ENCODE measurements at regions not wholly inside any gene's neighbourhood (a gene's known extent, or its start where the extent isn't known, plus 50 kb on each side); places are given as distances from the start of the nearest gene placed in this dataset.
A peak's percentile ranks its signal among the peaks of the same experiment; 100 is the strongest.

DNA sequence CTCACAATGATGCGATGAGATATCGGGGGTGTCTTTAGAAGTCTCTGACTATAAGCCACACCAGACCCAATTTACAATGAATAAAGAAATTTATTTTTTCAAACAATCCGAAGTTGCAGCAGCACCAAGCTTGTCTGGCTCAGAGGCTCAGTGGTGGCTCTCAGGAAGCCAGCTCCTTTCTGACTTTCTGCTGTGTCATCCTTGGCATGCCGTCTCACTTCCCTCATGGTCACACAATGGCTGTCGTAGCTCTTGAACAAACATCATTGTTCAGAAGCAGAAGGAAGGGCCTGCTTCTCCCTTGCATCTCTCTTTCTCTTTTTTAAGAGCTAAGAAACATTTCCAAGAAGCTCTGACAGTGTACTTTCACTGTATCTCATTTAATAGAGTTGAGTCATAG, 299.0 kb downstream of the DOK5 start:
- CTCF ChIA-PET: no interaction called here

DNA sequence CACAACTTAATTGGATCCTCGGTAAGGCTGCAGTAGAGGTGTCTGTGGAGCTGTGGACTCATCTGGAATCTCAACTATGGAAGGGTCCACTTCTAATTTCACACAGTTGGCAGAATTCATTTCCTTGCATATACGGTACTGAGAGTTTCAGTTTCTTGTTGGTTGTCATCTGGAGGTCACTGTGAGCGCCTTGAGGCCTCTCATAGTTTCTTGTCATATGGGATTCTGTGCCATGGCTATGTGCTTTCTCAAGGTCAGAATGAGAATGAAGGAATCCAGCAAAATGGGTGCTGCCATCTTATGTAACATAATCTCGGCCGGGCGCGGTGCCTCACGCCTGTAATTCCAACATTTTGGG, 298.2 kb downstream of the DOK5 start:
- POLR2A ChIA-PET: no interaction called here
- Mint-ChIP-seq H3K4me3 (ENCODE audit: unreplicated experiment) (no peak overlapping the region), H3K4me1 (ENCODE audit: low read depth, unreplicated experiment) (peaks cover 12% of the 10 kb centered on the region), H3K36me3 (ENCODE audit: insufficient read depth, unreplicated experiment) (no peaks in the 10 kb centered on the region), H3K27ac (ENCODE audit: unreplicated experiment) (no peak overlapping the region), H3K27me3 (ENCODE audit: insufficient read depth, unreplicated experiment) (no peaks in the 10 kb centered on the region), H3K9me3 (ENCODE audit: unreplicated experiment) (peaks cover 24% of the 10 kb centered on the region)
- H3K27me3 ChIP-seq (replicated peaks; ENCODE audit: control insufficient read depth, insufficient read depth, low read length): no peaks in the 10 kb centered on the region
- no peaks in the 10 kb centered on the region for H3K36me3 ChIP-seq (ENCODE audit: control insufficient read depth, insufficient read depth, low read length)
- TF ChIP-seq, protein P1, sequence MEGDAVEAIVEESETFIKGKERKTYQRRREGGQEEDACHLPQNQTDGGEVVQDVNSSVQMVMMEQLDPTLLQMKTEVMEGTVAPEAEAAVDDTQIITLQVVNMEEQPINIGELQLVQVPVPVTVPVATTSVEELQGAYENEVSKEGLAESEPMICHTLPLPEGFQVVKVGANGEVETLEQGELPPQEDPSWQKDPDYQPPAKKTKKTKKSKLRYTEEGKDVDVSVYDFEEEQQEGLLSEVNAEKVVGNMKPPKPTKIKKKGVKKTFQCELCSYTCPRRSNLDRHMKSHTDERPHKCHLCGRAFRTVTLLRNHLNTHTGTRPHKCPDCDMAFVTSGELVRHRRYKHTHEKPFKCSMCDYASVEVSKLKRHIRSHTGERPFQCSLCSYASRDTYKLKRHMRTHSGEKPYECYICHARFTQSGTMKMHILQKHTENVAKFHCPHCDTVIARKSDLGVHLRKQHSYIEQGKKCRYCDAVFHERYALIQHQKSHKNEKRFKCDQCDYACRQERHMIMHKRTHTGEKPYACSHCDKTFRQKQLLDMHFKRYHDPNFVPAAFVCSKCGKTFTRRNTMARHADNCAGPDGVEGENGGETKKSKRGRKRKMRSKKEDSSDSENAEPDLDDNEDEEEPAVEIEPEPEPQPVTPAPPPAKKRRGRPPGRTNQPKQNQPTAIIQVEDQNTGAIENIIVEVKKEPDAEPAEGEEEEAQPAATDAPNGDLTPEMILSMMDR (IDR thresholded peaks at IDR 0.05; ENCODE audit: insufficient read depth in 1 of 2, low read depth in 1 of 2, low read length in 1 of 2, severe bottlenecking in 1 of 2, unreplicated experiment in 1 of 2): no peak
- CTCF ChIA-PET: no interaction called here
- intact Hi-C loops (cut with micrococcal nuclease; ENCODE audit: unreplicated experiment): no loop called here
- no peak overlapping the region for H3K4me3 ChIP-seq (ENCODE audit: low read depth, low read length)
- DNase-seq: no peak
- peaks cover 15% of the 10 kb centered on the region for H3K4me1 ChIP-seq
- 0 out of 2 replicates have a peak, but pooled peaks cover 3% of the 10 kb centered on the region for H3K9me3 ChIP-seq
- no TSS peak for BruUV-seq (replicated peaks)

More for the DNA sequence above, 299.0 kb downstream of the DOK5 start:
- H3K4me3 ChIP-seq (ENCODE audit: low read depth, low read length): no peak overlapping the region
- H3K9me3 ChIP-seq: 0 out of 2 replicates have a peak, but pooled peaks cover 3% of the 10 kb centered on the region
- no peak overlapping the region for H3K27ac Mint-ChIP-seq (ENCODE audit: unreplicated experiment)
- no peaks in the 10 kb centered on the region for H3K27me3 ChIP-seq (replicated peaks; ENCODE audit: control insufficient read depth, insufficient read depth, low read length)
- peaks cover 12% of the 10 kb centered on the region for H3K4me1 Mint-ChIP-seq (ENCODE audit: low read depth, unreplicated experiment)
- H3K36me3 Mint-ChIP-seq (ENCODE audit: insufficient read depth, unreplicated experiment): no peaks in the 10 kb centered on the region
- no TSS peak for BruUV-seq (replicated peaks)
- intact Hi-C loops (cut with micrococcal nuclease; ENCODE audit: unreplicated experiment): no loop called here
- no peak overlapping the region for H3K4me3 Mint-ChIP-seq (ENCODE audit: unreplicated experiment)
- H3K36me3 ChIP-seq (ENCODE audit: control insufficient read depth, insufficient read depth, low read length): no peaks in the 10 kb centered on the region
- no peaks in the 10 kb centered on the region for H3K27me3 Mint-ChIP-seq (ENCODE audit: insufficient read depth, unreplicated experiment)
- POLR2A ChIA-PET: no interaction called here
- TF ChIP-seq, protein P1 (IDR thresholded peaks at IDR 0.05; ENCODE audit: insufficient read depth in 1 of 2, low read depth in 1 of 2, low read length in 1 of 2, severe bottlenecking in 1 of 2, unreplicated experiment in 1 of 2): no peak
- peaks cover 15% of the 10 kb centered on the region for H3K4me1 ChIP-seq
- H3K9me3 Mint-ChIP-seq (ENCODE audit: unreplicated experiment): peaks cover 22% of the 10 kb centered on the region
- DNase-seq: no peak

DNA sequence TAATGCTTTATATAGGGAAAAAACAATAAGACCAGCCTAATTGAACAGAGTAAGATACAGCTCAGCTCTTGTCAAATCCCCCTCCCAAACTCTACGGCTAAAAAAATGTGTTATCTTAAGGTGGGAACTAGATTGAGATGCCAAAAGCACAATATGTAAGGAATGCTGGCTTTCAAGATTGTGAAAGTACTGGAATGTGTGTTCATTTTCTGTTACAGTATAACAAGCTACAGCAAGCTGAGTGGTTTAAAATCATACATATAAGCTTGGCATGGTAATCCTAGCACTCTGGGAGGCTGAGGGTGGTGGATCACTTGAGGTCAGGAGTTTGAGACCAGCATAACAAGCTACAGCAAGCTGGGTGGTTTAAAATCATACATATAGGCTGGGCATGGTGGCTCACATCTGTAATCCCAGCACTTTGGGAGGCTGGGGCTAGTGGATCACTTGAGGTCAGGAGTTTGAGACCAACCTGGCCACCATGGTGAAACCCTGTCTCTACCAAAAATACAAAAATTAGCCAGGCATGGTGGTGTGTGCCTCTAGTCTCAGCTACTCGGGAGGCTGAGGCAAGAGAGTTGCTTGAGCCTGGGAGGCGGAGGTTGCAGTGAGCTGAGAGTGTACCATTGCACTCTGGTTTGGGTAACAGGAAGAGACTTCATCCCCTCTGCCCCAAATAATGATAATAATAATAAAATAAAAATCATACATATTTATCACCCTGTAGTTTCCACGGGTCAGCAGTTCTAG, 297.7 kb downstream of the DOK5 start:
- BruUV-seq (replicated peaks): no TSS peak
- Mint-ChIP-seq H3K9me3 (ENCODE audit: unreplicated experiment) (peaks cover 29% of the 10 kb centered on the region), H3K27me3 (ENCODE audit: insufficient read depth, unreplicated experiment) (no peaks in the 10 kb centered on the region), H3K4me1 (ENCODE audit: low read depth, unreplicated experiment) (peaks cover 12% of the 10 kb centered on the region), H3K27ac (ENCODE audit: unreplicated experiment) (no peak overlapping the region), H3K4me3 (ENCODE audit: unreplicated experiment) (no peak overlapping the region), H3K36me3 (ENCODE audit: insufficient read depth, unreplicated experiment) (no peaks in the 10 kb centered on the region)
- peak in 1 of 2 experiments; percentile 39 for DNase-seq
- CTCF ChIA-PET: no interaction called here
- 0 out of 2 replicates have a peak, but pooled peaks cover 3% of the 10 kb centered on the region for H3K9me3 ChIP-seq
- POLR2A ChIA-PET: no interaction called here
- intact Hi-C loops (cut with micrococcal nuclease; ENCODE audit: unreplicated experiment): no loop called here
- no peak overlapping the region for H3K4me3 ChIP-seq (ENCODE audit: low read depth, low read length)
- H3K36me3 ChIP-seq (ENCODE audit: control insufficient read depth, insufficient read depth, low read length): no peaks in the 10 kb centered on the region
- H3K27me3 ChIP-seq (replicated peaks; ENCODE audit: control insufficient read depth, insufficient read depth, low read length): no peaks in the 10 kb centered on the region
- TF ChIP-seq, protein P1 (IDR thresholded peaks at IDR 0.05; ENCODE audit: insufficient read depth in 1 of 2, low read depth in 1 of 2, low read length in 1 of 2, severe bottlenecking in 1 of 2, unreplicated experiment in 1 of 2): no peak
- peaks cover 15% of the 10 kb centered on the region for H3K4me1 ChIP-seq

Measured in Caco-2 (cell line).